ENCODE measurements at regions not wholly inside any gene's neighbourhood (a gene's known extent, or its start where the extent isn't known, plus 50 kb on each side); places are given as distances from the start of the nearest gene placed in this dataset.

- CTCF ChIA-PET: interaction anchor here (0.7 to 10.8 kb wide), 27 partner anchors 7 to 182 kb away, joined by 3 to 110 read pairs (median 4); no protein-coding TSS in a partner anchor
- DNase-seq (ENCODE audit: extremely low spot score): no peak
- TF ChIP-seq CTCF (IDR thresholded peaks at IDR 0.05; ENCODE audit: control extremely low read depth, extremely low read depth, low read depth, missing control alignments): no peak
- POLR2A ChIA-PET: no interaction called here
Observed at GRCh38 chr5:149441986-149442385, 62.9 kb upstream of the IL17B start.

- ChIA-PET POLR2A (no interaction called here), CTCF (interaction anchor here (1.0 to 10.8 kb wide), 24 partner anchors 9 to 183 kb away, joined by 3 to 110 read pairs (median 4); no protein-coding TSS in a partner anchor)
- no peak for DNase-seq (ENCODE audit: extremely low spot score)
Observed at GRCh38 chr5:149441194-149441753, 62.2 kb upstream of the IL17B start.

GRCh38 chr5:149439899-149440542 lies 60.9 kb upstream of the IL17B start:
- no peak for DNase-seq (ENCODE audit: extremely low spot score)
- POLR2A ChIA-PET: no interaction called here
- CTCF ChIA-PET: interaction anchor here (0.9 to 10.8 kb wide), 9 partner anchors 55 to 522 kb away, joined by 3 to 110 read pairs (median 4); partner anchors contain the start of gene CSNK1A1
- no peak for TF ChIP-seq CTCF (IDR thresholded peaks at IDR 0.05; ENCODE audit: control extremely low read depth, extremely low read depth, low read depth, missing control alignments)

More at GRCh38 chr5:149441194-149441753, 62.2 kb upstream of the IL17B start:
- TF ChIP-seq CTCF (IDR thresholded peaks at IDR 0.05; ENCODE audit: control extremely low read depth, extremely low read depth, low read depth, missing control alignments): no peak

GRCh38 chr5:149438711-149439132 lies 59.6 kb upstream of the IL17B start:
- ChIA-PET CTCF (interaction anchor here (1.0 to 10.8 kb wide), 6 partner anchors 9 to 524 kb away, joined by 3 to 110 read pairs (median 25); no protein-coding TSS in a partner anchor), POLR2A (no interaction called here)
- TF ChIP-seq CTCF (IDR thresholded peaks at IDR 0.05; ENCODE audit: control extremely low read depth, extremely low read depth, low read depth, missing control alignments): no peak
- no peak for DNase-seq (ENCODE audit: extremely low spot score)

- CTCF ChIA-PET: interaction anchor here (1.0 to 10.8 kb wide), 4 partner anchors 9 to 180 kb away, joined by 3 to 110 read pairs (median 25); no protein-coding TSS in a partner anchor
- TF ChIP-seq CTCF (IDR thresholded peaks at IDR 0.05; ENCODE audit: control extremely low read depth, extremely low read depth, low read depth, missing control alignments): no peak
- POLR2A ChIA-PET: no interaction called here
- DNase-seq (ENCODE audit: extremely low spot score): no peak
Observed at GRCh38 chr5:149438281-149438680, 59.2 kb upstream of the IL17B start.

GRCh38 chr5:149437391-149438040 lies 58.4 kb upstream of the IL17B start:
- CTCF ChIA-PET: interaction anchor here (3.5 to 10.8 kb wide), 3 partner anchors 9 to 180 kb away, joined by 24 to 110 read pairs (median 38); no protein-coding TSS in a partner anchor
- POLR2A ChIA-PET: no interaction called here

More at GRCh38 chr5:149437391-149438040, 58.4 kb upstream of the IL17B start:
- DNase-seq (ENCODE audit: extremely low spot score): no peak
- TF ChIP-seq CTCF (IDR thresholded peaks at IDR 0.05; ENCODE audit: control extremely low read depth, extremely low read depth, low read depth, missing control alignments): no peak
